CD14-positive monocyte (primary cell): ENCODE measurements at regions not wholly inside any gene's neighbourhood (a gene's known extent, or its start where the extent isn't known, plus 50 kb on each side); places are given as distances from the start of the nearest gene placed in this dataset.

Source experiments
- DNase-seq, 3 donors: peaks; one replicate each; pipeline ENCODE4 v3.0.0-alpha.2; 2011 to 2022
- H2AFZ ChIP-seq: 2 replicates; pipeline ENCODE4 v1.6.0; 2012; ENCODE audit warnings: mild to moderate bottlenecking, low read depth, low read length, inconsistent platforms; ENCODE audit not compliant: insufficient read depth, poor library complexity, severe bottlenecking
- H3K27ac ChIP-seq, 2 donors: 1 replicate in 1 of 2; 2 replicates in 1 of 2; pipeline ENCODE4 v1.5.1; 2012 to 2013; ENCODE audit warnings: low read length in 2 of 2, control low read depth in 1 of 2, inconsistent platforms in 1 of 2, low read depth in 1 of 2, mild to moderate bottlenecking in 1 of 2
- H3K27me3 ChIP-seq, 2 donors: one replicate each; pipeline versions ENCODE4 v1.6.0 to v1.6.1; 2011 to 2013; ENCODE audit warnings: low read length in 2 of 2; ENCODE audit not compliant: control insufficient read depth in 2 of 2, insufficient read depth in 2 of 2
- H3K36me3 ChIP-seq, 2 donors: replicated peaks in 1 of 2; 1 replicate in 1 of 2; 2 replicates in 1 of 2; pipeline versions ENCODE4 v1.5.1 to v1.6.1; 2012 to 2013; ENCODE audit warnings: low read length in 2 of 2, control low read depth in 1 of 2, inconsistent platforms in 1 of 2, mild to moderate bottlenecking in 1 of 2; ENCODE audit not compliant: insufficient read depth in 2 of 2, control insufficient read depth in 1 of 2
- H3K4me1 ChIP-seq, 2 donors: 1 replicate in 1 of 2; 2 replicates in 1 of 2; pipeline versions ENCODE4 v1.5.1 to v1.6.1; 2012 to 2013; ENCODE audit warnings: low read length in 2 of 2, control low read depth in 1 of 2, inconsistent platforms in 1 of 2, mild to moderate bottlenecking in 1 of 2, moderate library complexity in 1 of 2; ENCODE audit not compliant: insufficient read depth in 2 of 2, control insufficient read depth in 1 of 2
- H3K4me2 ChIP-seq: replicated peaks from 2 replicates; pipeline ENCODE3; 2012; ENCODE audit warnings: low read length, moderate library complexity, mild to moderate bottlenecking; ENCODE audit not compliant: poor library complexity, severe bottlenecking; ENCODE audit errors: extremely low read depth
- H3K4me3 ChIP-seq, 3 experiments: fragments of 200-600 bp in 1 of 3; sonication (generic) in 1 of 3; replicated peaks in 1 of 3; 1 replicate in 2 of 3; 2 replicates in 1 of 3; pipeline ENCODE4 v1.5.1; 2011 to 2013; ENCODE audit warnings: low read length in 3 of 3, mild to moderate bottlenecking in 3 of 3, control low read depth in 2 of 3, low read depth in 2 of 3, inconsistent platforms in 1 of 3, moderate library complexity in 1 of 3
- H3K79me2 ChIP-seq: 2 replicates; pipeline ENCODE4 v1.6.0; 2012; ENCODE audit warnings: mild to moderate bottlenecking, control low read depth, inconsistent platforms, low read length, moderate library complexity; ENCODE audit not compliant: insufficient read depth
- H3K9ac ChIP-seq: 2 replicates; pipeline ENCODE4 v1.6.0; 2017; ENCODE audit warnings: low read length, mild to moderate bottlenecking; ENCODE audit not compliant: insufficient read depth, poor library complexity, severe bottlenecking
- H3K9me3 ChIP-seq, 2 donors: replicated peaks in 1 of 2; 1 replicate in 1 of 2; 2 replicates in 1 of 2; pipeline versions ENCODE4 v1.5.1 to v1.6.1; 2012 to 2013; ENCODE audit warnings: low read length in 2 of 2, control low read depth in 1 of 2; ENCODE audit not compliant: control insufficient read depth in 1 of 2, insufficient read depth in 1 of 2
- H4K20me1 ChIP-seq: 2 replicates; pipeline ENCODE4 v1.6.0; 2012; ENCODE audit warnings: mild to moderate bottlenecking, low read length, control low read depth, moderate library complexity; ENCODE audit not compliant: insufficient read depth
- H3K27ac Mint-ChIP-seq, 7 donors: one replicate each; pipeline ENCODE4 v1.8.0; 2020; ENCODE audit warnings: mild to moderate bottlenecking in 7 of 7, mixed read lengths in 7 of 7, moderate library complexity in 6 of 7, inconsistent platforms in 2 of 7
- H3K27me3 Mint-ChIP-seq, 3 donors: one replicate each; pipeline ENCODE4 v1.8.0; 2021 to 2022; ENCODE audit warnings: low read depth in 3 of 3, mild to moderate bottlenecking in 3 of 3, mixed read lengths in 3 of 3, moderate library complexity in 3 of 3, inconsistent platforms in 1 of 3
- H3K36me3 Mint-ChIP-seq, 2 donors: one replicate each; pipeline ENCODE4 v1.8.0; 2020; ENCODE audit warnings: mixed read lengths in 2 of 2, inconsistent platforms in 1 of 2, mild to moderate bottlenecking in 1 of 2
- H3K4me1 Mint-ChIP-seq: one replicate; pipeline ENCODE4 v1.8.0; 2020; ENCODE audit warnings: mild to moderate bottlenecking, mixed read lengths
- H3K4me3 Mint-ChIP-seq, 2 donors: one replicate each; pipeline ENCODE4 v1.8.0; 2020; ENCODE audit warnings: mild to moderate bottlenecking in 2 of 2, mixed read lengths in 2 of 2, moderate library complexity in 1 of 2
- H3K9me3 Mint-ChIP-seq, 7 donors: one replicate each; pipeline ENCODE4 v1.8.0; 2020 to 2022; ENCODE audit warnings: mixed read lengths in 7 of 7, mild to moderate bottlenecking in 6 of 7, moderate library complexity in 6 of 7, inconsistent platforms in 2 of 7
- CTCF ChIP-seq: fragments of 200-600 bp; IDR thresholded peaks from one replicate; pipeline ENCODE4 v1.8.0; 2022; ENCODE audit warnings: antibody characterized with exemption, mild to moderate bottlenecking
- WGBS: methylation state at CpG from one replicate; pipeline ENCODE4 v1.1.5; 2013; ENCODE audit warnings: missing lambda C conversion rate; ENCODE audit not compliant: insufficient coverage; 5-methylcytosine and 5-hydroxymethylcytosine counted together
- intact Hi-C, 2 donors: fragments of 100-400 bp; cut with micrococcal nuclease; formaldehyde crosslinking; loops; one replicate each; pipeline versions ENCODE4 v1.15.0 to v1.15.1; 2023

DNA sequence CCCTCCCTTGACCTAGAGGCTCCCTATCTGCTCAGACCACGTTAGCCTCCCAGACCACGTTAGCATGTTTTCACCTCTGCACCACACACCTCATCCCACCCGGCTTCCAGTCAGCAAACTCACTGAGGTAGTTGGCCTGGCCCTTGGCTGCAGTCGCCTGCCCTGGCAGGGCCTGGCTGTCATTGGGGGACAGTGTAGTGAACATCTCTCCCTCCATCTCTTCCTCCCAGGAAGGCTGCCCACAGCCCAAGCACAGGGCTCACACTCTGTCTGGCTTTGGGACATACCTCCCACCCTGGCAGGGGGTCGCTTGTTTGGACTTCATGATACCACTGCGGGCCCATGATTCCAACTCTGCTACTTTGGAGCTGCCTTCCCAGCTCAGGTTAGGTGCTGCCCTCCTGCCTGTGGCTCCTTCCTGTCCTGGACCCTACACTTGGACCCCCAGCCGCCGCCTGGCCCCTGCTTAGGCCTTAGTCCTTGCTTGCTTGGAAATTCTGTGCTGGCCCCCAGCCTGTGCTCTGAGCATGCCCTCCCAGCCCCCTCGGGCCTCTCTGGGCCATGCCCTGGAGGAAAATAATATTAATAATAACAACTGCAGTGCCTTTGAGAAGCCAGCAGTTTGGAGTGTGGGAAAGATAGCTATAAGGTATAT, 167.7 kb downstream of the COPRS start:
- peaks cover 0 to 3% (median 2%) of the 10 kb centered on the region in 3 donors for H3K27me3 Mint-ChIP-seq
- H3K27ac ChIP-seq, result no peak overlapping the region
- 100% methylated on average over 5 of the region's 9 CpGs for WGBS

GRCh38 chr17:31690151-31690551, 168.9 kb downstream of the COPRS start:
- no peaks in the 10 kb centered on the region for H3K27me3 ChIP-seq
- H3K4me3 Mint-ChIP-seq, result no peak overlapping the region
- no peaks in the 10 kb centered on the region for H3K36me3 ChIP-seq
- no peak overlapping the region for H3K9ac ChIP-seq
- TF ChIP-seq CTCF, result no peak
- H3K36me3 Mint-ChIP-seq, result no peaks in the 10 kb centered on the region
- H3K27ac Mint-ChIP-seq, result no peak overlapping the region
- H3K79me2 ChIP-seq, result no peaks in the 10 kb centered on the region
- no peak overlapping the region for H3K4me2 ChIP-seq
- H3K4me1 Mint-ChIP-seq, result no peaks in the 10 kb centered on the region
- WGBS, result 80% methylated on average over 2 of the region's 3 CpGs
- H3K9me3 Mint-ChIP-seq, result no peaks in the 10 kb centered on the region
- intact Hi-C loops, result no loop called here
- no peak overlapping the region for H2AFZ ChIP-seq
- no peak overlapping the region for H3K4me3 ChIP-seq
- H3K27ac ChIP-seq, result no peak overlapping the region
- DNase-seq, result peak in 1 of 3 donors; percentile 27
- H4K20me1 ChIP-seq, result no peaks in the 10 kb centered on the region
- peaks cover 0 to 3% (median 2%) of the 10 kb centered on the region in 3 donors for H3K27me3 Mint-ChIP-seq
- H3K4me1 ChIP-seq, result no peaks in the 10 kb centered on the region
- no peaks in the 10 kb centered on the region for H3K9me3 ChIP-seq

More for the DNA sequence above, 167.7 kb downstream of the COPRS start:
- Histone ChIP-seq H3K4me1 (no peaks in the 10 kb centered on the region), H3K9me3 (no peaks in the 10 kb centered on the region), H3K4me3 (no peak overlapping the region), H2AFZ (no peak overlapping the region), H3K27me3 (no peaks in the 10 kb centered on the region), H3K4me2 (no peak overlapping the region), H3K79me2 (no peaks in the 10 kb centered on the region), H4K20me1 (no peaks in the 10 kb centered on the region), H3K9ac (no peak overlapping the region), H3K36me3 (no peaks in the 10 kb centered on the region)
- intact Hi-C loops, result no loop called here
- no peaks in the 10 kb centered on the region for H3K36me3 Mint-ChIP-seq
- H3K4me1 Mint-ChIP-seq, result no peaks in the 10 kb centered on the region
- no peaks in the 10 kb centered on the region for H3K9me3 Mint-ChIP-seq
- H3K27ac Mint-ChIP-seq, result peak overlapping the region in 1 of 7 donors; percentile 50
- no peak for DNase-seq
- no peak for TF ChIP-seq CTCF
- H3K4me3 Mint-ChIP-seq, result no peak overlapping the region
